Kasumi-1 (cell line): ENCODE measurements at regions not wholly inside any gene's neighbourhood (a gene's known extent, or its start where the extent isn't known, plus 50 kb on each side); places are given as distances from the start of the nearest gene placed in this dataset.
"Not testable (repeated sequence)": the region's sequence is repeated elsewhere in the genome, so short reads cannot be mapped to it uniquely, and the experiment has no call there.

Experiments
- DNase-seq, 2 experiments: peaks; one replicate each; lab custom pipeline; 2025; lab: John Stamatoyannopoulos, UW

DNA sequence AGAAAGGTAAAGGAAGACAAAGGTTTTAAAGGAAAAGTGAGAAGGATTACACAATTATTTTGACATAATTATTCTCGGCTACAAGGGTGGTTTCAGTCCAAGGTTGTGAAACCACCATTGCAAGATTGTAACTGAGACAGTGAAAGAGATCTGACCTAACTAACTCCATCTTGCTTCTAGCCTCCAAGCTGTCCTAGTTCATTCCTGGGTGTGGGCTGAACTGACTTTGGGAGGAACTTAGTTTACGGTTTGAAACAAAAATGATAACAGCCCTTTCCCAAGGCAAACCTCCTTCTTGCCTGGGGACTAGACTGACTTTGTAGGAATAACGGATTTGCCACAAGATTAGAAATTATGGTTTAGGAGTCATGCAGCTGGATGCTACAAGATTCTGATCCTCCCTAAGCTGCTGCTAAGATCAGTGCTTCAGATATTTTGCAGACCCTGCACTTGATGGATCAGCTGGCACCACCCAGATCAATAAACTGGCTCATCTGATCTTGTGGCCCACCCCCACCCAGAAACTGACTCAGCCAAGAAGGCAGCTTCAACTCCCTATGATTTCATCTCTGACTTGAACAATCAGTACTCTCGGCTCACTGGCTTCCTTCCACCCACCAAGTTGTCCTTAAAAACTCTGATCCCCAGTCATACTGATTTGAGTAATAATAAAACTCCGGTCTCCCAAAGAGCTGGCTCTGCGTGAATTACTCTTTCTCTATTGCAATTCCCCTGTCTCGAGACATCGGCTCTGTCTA, 57.7 kb upstream of the AADACL2 start:
- DNase-seq: no peak

GRCh38 chr3:151673974-151674373, 59.8 kb upstream of the AADACL2 start:
- DNase-seq: no peak

DNA sequence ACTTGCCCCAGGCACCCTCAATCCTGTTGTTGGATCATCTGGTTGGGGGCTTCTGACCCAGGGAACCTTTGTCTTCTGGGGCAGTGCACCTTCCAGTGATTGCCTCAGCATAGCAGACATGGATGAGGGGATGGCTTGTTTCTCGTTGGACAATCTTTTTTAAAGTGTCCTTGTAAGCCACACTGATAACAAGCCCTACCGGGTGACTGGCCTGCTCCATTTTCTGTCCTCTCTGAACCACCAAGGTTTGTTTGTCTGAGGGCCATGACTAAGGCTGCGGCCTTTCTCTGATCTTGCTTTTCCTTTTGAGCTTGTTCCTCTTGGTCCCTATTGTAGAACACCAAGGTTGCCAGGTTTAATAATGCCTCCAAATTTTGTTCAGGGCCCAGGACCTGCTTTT, 66.0 kb upstream of the AADACL2 start:
- DNase-seq: not testable (repeated sequence)

GRCh38 chr3:151660885-151661284, 72.8 kb upstream of the AADACL2 start:
- peak; percentile 5 to 34 for DNase-seq

GRCh38 chr3:151644986-151645385, 88.7 kb upstream of the AADACL2 start:
- no peak for DNase-seq

- no peak for DNase-seq
Observed at GRCh38 chr3:151644020-151644620, 89.6 kb upstream of the AADACL2 start.

DNA sequence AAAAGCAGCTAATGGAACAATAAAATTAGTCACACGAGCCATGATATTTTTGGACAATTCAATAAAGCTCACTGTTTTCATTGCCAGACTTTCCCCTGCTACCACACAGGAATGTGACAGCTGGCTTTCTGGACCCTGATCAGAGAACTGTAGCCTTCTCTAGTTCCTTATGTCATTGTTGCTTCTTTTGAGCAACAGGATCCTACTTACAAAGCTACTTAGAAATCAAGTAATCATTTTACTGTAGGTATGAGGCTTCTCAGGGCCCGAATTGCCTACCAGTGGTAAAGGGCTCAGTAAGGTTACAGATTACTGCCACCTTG, 94.3 kb upstream of the AADACL2 start:
- DNase-seq: no peak

- DNase-seq: no peak
Observed at GRCh38 chr3:151638555-151639417, 94.9 kb upstream of the AADACL2 start.

DNA sequence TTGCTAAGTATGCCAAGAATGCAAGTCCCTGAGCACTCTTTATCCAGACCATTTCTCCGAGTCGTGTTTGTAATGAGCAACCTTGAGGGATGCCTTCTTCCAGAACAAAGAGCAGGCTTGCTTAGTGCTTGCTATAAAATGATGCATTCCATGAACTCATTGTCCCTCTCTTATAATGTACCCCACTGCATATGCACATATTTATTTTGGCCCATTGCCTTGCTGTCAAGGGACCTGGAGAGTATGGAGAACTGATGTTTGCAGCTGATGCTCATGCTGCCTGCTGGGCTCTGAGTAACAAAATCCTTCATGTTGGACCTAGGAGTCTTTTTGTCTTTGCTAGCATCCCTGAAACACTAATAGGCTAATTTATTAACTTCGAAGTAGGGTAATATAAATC, 97.8 kb upstream of the AADACL2 start:
- DNase-seq: no peak

DNA sequence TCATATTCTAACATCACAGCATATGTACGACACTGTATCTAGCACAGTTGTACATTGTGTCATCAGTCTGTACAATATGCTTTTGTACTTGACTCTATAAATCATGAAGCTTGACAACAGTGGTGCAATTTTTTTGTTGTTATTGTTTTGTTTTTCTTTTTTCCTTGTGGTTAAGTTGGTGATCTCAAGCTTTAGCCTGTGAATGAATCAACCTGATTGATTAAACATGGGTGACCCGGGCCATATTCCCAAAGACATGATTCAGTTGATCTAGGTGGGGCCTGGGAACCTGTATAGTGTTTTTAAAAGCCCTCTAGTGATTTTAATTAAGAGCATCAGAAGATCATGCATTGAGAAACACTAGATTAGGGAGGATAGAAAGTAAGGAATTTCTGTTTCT, 101.8 kb upstream of the AADACL2 start:
- DNase-seq: no peak

GRCh38 chr3:151630938-151631441, 102.7 kb upstream of the AADACL2 start:
- DNase-seq: no peak

DNA sequence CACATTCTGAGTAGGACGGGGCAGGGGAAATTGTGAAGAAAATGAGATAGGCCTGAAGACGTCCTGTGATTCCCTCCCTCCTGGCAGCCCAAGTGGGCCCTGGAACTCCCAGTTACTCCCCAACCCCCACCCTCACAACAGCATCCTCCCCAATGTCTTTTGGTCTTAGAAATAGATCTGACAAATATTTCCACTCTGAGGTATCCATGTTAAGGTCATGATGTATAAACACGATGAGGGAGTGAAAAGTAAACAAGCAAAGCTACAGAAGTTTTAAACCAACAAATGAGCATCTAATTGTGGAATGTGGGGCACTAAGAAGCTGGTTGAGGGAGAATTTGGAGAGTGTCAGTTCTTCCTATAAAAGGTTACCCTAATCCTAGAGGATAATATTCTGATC, 103.7 kb upstream of the AADACL2 start:
- DNase-seq: no peak

DNA sequence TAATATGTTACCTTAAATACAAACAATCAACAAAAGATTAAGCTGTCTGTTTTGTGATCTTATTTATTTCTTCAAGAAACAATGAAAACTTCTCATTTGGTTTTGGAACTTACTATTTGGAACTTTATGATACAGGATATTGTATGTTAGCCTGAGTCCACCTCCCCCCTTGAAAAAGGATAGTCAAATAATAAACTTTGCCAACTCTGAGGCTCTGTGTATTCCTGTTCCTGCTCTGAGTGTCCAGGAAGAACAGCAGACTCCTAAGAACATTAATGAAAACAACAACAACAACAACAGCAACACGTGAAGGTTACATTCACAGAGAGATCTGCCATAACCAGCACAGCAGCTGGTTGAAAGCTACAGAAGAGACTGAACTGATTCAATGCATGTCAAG, 108.1 kb upstream of the AADACL2 start:
- no peak for DNase-seq

DNA sequence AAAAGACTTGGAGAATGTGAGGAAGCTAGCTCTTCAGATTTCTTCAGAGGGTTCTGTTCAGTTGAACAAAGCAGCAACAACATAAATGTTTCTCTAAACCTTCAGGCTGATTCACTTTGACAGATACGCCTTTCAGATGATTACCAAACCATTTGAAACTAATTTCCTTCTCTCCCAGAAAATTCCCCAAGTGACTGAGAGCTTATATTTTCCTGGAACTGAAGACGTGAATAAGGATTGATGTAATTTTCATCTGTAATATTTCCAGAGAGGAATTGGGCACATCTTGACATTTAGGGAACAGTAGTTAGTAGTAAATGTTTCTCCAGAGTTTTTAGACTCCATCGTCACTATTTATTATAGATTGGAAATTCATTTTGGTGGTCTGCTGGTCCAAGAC, 108.6 kb upstream of the AADACL2 start:
- DNase-seq: no peak

GRCh38 chr3:151620071-151620470, 113.7 kb upstream of the AADACL2 start:
- DNase-seq: peak in 1 of 2 experiments; percentile 42

DNA sequence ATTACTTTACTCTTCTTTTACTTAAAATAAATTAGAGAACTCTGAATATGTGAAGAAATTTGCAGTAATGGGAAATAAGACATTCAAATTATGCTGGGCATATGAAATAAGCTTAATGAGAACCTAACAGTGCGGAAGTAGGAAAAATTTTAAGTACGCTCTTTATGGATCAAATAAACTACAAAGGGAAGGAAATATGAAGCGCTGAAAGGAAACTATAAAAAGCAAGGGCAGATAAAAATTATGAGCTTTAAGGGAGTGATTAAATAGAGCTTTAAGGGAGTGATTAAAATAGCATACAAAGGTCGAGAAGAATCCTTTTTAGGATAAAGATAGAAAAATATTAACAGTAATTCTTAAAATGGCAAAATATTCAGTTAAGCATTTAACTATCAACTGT, 118.3 kb upstream of the AADACL2 start:
- DNase-seq: no peak

GRCh38 chr3:151612115-151612514, 121.6 kb upstream of the AADACL2 start:
- DNase-seq: no peak

DNA sequence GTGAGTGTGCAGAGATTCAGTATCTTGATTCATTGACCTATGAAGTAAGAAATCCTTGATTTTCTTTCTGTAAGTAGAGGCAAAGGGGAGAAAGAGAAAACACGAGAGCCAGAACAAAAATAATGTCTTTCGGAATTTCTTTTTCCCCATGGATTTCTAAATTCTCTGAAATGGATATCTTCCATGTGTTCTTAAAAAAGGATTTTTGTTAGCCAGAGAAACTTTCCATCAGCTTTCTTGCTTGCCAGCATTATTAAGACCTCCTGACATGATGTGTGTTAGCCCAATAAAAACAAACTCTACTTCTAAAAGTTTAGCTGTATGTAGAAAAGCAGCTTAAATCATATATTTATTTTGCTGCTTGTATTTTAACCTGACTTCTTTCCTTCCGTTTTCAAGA, 122.3 kb upstream of the AADACL2 start:
- DNase-seq: no peak

DNA sequence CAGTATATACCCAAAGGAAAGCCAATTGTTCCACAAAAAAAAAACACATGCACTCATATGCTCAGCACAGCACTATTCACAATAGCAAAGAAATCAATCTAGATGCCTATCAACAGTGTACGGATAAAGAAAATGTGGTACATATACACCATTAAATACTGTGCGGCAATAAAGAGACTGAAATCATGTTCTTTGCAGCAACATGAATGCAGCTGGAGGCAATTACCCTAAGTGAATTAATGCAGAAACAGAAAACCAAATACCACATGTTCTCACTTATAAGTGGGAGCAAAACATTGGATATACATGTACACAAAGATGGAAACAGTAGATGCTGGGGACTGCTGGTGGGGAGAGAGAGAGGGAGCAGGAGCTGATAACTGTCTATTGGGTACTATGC, 124.2 kb upstream of the AADACL2 start:
- no peak for DNase-seq

- DNase-seq: no peak
Observed at GRCh38 chr3:151604891-151605290, 128.8 kb upstream of the AADACL2 start.

GRCh38 chr3:151600783-151601182, 132.9 kb upstream of the AADACL2 start:
- no peak for DNase-seq

DNA sequence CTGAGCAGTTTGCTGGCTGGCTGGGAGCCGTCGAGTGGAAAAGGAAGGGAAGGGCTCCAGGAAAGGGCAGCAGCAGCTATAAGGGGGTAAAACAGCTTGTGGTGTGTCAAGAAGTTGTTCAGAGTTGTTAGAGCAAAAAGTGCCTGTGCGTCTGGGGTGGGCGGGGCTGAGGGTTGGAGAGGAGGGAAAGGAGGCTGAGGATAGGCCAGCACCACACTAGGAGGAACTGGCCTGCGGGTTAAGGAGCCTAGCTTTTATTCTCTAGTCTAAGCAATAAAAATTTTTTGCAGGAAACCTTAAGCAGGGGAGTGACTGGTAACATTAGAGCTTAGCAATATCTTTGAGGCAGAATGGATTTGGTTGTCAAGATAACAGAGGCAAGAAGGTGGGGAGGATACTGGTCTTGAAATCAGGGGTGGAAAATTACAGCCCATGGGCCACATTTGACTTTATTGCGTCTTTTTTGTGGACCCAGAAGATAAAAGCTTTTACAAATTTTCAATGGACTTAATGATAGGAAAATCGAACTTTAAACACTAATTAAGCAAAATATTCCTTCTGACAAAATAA, 134.5 kb upstream of the AADACL2 start:
- no peak for DNase-seq

DNA sequence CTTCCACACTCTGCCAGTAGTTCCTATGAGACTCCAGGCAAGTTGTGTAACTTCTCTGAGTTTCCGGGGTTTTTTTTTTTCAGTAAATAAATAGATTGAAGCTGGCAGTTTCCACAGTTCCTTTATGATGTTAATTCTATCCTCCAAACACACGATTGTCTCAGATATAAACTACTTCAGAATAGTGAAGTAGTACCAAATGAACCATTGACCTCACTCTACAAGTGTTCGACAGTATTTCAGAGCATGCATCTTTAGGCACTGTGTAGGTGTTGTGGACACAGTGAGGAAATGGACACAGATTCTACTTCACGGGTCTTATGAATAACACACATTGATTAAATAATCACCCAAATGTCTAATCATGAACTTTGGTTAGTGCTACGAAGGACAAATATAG, 136.1 kb upstream of the IGSF10 start:
- no peak for DNase-seq
